Effector memory CD8-positive, alpha-beta T cell (primary cell): ENCODE measurements at regions not wholly inside any gene's neighbourhood (a gene's known extent, or its start where the extent isn't known, plus 50 kb on each side); places are given as distances from the start of the nearest gene placed in this dataset.
"Not testable (repeated sequence)": the region's sequence is repeated elsewhere in the genome, so short reads cannot be mapped to it uniquely, and the experiment has no call there.

Experiments used
- ATAC-seq: fragments of 150-1000 bp; cut with Tn5 transposase; replicated peaks from 2 replicates; pipeline ENCODE4 v1.10.0; 2021; ENCODE audit warnings: mild to moderate bottlenecking, moderate library complexity
- DNase-seq, 3 experiments: peaks; one replicate each; pipeline ENCODE4 v3.0.0; 2021
- H3K27ac Mint-ChIP-seq, 2 donors: one replicate each; pipeline ENCODE4 v1.8.0; 2022; ENCODE audit warnings: mild to moderate bottlenecking in 2 of 2, mixed read lengths in 2 of 2, moderate library complexity in 2 of 2
- H3K27me3 Mint-ChIP-seq, 2 donors: one replicate each; pipeline ENCODE4 v1.8.0; 2022; ENCODE audit warnings: mixed read lengths in 2 of 2
- H3K36me3 Mint-ChIP-seq: one replicate; pipeline ENCODE4 v1.8.0; 2022; ENCODE audit warnings: mild to moderate bottlenecking, moderate library complexity, mixed read lengths; ENCODE audit not compliant: insufficient read depth
- H3K4me1 Mint-ChIP-seq, 2 donors: one replicate each; pipeline ENCODE4 v1.8.0; 2022; ENCODE audit warnings: low read depth in 2 of 2, mixed read lengths in 2 of 2
- H3K4me3 Mint-ChIP-seq, 2 donors: one replicate each; pipeline ENCODE4 v1.8.0; 2022; ENCODE audit warnings: mild to moderate bottlenecking in 2 of 2, mixed read lengths in 2 of 2, moderate library complexity in 2 of 2
- H3K9me3 Mint-ChIP-seq, 2 donors: one replicate each; pipeline ENCODE4 v1.8.0; 2022; ENCODE audit warnings: mixed read lengths in 2 of 2

DNA sequence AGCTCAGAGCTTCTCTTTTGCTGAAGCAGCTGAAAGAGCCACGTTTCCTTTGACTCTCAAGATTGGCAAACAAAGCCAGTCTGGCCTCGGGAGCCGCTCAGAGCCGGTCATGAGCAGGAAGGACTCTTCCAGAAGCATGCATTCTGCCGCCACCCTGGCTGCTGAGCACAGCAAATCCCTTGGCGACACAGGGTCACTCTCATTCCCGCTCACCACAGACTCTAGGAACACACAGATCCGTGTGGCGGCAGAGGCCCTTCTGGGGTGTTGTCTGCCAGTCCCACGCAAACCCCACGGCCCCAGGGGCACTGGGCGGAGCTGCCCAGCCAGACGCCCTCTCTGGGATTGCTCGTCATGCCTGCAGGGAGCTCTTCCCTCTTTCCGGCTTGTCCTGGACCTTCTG lies 157.0 kb downstream of the C16orf95 start:
- Mint-ChIP-seq H3K36me3 (peaks cover 4% of the 10 kb centered on the region), H3K9me3 (peaks cover 4 to 10% of the 10 kb centered on the region in 2 donors), H3K4me1 (peaks cover 0 to 4% of the 10 kb centered on the region in 2 donors), H3K4me3 (no peak overlapping the region), H3K27ac (no peak overlapping the region), H3K27me3 (peaks cover 5 to 19% of the 10 kb centered on the region in 2 donors)
- ATAC-seq (no peak), DNase-seq (no peak)

GRCh38 chr16:87160701-87161337 lies 156.4 kb downstream of the C16orf95 start:
- peaks cover 5 to 19% of the 10 kb centered on the region in 2 donors for H3K27me3 Mint-ChIP-seq
- H3K4me3 Mint-ChIP-seq = no peak overlapping the region
- ATAC-seq = no peak
- H3K4me1 Mint-ChIP-seq = peaks cover 0 to 4% of the 10 kb centered on the region in 2 donors
- DNase-seq = no peak
- H3K27ac Mint-ChIP-seq = no peak overlapping the region
- H3K9me3 Mint-ChIP-seq = peaks cover 3 to 10% of the 10 kb centered on the region in 2 donors
- peaks cover 4% of the 10 kb centered on the region for H3K36me3 Mint-ChIP-seq

DNA sequence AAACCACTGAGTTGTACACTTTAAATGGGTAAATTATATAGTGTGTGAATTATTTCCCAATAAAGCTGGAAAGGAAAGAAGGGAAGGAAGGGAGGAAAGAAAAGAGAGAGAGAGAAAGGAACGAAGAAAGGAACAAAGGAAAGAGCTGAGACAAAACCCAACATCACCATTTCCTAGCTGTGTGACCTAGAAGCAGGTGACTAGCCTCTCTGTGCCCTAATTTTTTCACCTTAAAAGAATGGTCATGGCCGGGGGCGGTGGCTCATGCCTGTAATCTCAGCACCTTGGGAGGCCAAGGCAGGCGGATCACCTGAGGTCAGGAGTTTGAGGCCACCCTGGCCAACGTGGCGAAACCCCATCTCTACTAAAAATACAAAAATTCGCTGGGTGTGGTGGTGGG lies 155.8 kb downstream of the C16orf95 start:
- H3K9me3 Mint-ChIP-seq = peaks cover 3 to 10% of the 10 kb centered on the region in 2 donors
- ATAC-seq, H3K36me3 Mint-ChIP-seq, DNase-seq, H3K4me1 Mint-ChIP-seq, H3K4me3 Mint-ChIP-seq, H3K27ac Mint-ChIP-seq: not testable (repeated sequence)
- H3K27me3 Mint-ChIP-seq = peaks cover 5 to 19% of the 10 kb centered on the region in 2 donors

DNA sequence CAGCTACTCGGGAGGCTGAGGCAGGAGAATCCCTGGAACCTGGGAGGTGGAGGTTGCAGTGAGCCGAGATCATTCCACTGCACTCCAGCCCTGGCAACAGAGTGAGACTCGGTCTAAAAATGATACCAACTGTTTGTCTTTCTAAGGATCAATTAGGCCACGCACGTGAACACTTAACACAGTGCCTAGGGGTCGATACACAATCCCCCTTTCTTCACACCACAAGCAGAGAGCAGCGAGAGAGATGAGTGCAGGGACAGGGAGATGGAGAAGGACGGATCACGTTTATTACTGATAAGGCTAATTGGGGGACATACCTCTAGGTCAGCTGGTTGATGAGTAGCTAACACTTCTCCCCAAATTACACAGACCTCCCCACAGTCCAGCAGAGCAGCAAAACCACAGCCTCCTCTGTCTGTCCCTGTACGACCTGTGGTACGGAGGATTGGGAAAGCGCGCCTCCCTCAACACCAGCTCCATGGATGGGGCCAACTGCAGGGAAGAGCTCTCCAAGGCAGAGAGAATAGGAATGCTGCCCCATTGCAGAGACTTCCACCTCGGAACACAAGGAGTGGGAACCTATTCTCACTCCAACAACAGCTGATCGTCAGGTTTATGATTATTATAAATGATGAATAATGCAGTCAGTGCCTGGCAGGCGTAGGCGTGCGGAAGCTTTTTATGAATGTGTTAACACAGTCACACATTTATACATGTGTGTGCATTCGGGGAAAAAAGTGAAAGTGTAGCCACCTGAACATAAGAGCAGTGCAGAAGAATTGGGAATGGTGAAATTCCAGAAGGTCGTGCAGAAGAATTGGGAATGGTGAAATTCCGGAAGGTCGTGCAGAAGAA lies 155.1 kb downstream of the C16orf95 start:
- DNase-seq = no peak

DNA sequence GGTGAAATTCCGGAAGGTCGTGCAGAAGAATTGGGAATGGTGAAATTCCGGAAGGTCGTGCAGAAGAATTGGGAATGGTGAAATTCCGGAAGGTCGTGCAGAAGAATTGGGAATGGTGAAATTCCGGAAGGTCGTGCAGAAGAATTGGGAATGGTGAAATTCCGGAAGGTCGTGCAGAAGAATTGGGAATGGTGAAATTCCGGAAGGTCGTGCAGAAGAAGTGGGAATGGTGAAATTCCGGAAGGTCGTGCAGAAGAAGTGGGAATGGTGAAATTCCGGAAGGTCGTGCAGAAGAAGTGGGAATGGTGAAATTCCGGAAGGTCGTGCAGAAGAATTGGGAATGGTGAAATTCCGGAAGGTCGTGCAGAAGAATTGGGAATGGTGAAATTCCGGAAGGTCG lies 154.4 kb downstream of the C16orf95 start:
- not testable (repeated sequence) for ATAC-seq, H3K4me1 Mint-ChIP-seq, H3K4me3 Mint-ChIP-seq, H3K36me3 Mint-ChIP-seq, DNase-seq
- H3K27me3 Mint-ChIP-seq = peaks cover 5 to 18% of the 10 kb centered on the region in 2 donors
- peaks cover 4 to 10% of the 10 kb centered on the region in 2 donors for H3K9me3 Mint-ChIP-seq
- H3K27ac Mint-ChIP-seq = peak overlapping the region in 1 of 2 donors; percentile 86

More for the DNA sequence above, 155.1 kb downstream of the C16orf95 start:
- Mint-ChIP-seq H3K27me3 (peaks cover 5 to 19% of the 10 kb centered on the region in 2 donors), H3K36me3 (peaks cover 4% of the 10 kb centered on the region), H3K4me1 (peaks cover 0 to 4% of the 10 kb centered on the region in 2 donors), H3K4me3 (peak overlapping the region in 1 of 2 donors; percentile 52), H3K27ac (peak overlapping the region in 1 of 2 donors; percentile 86), H3K9me3 (peaks cover 3 to 10% of the 10 kb centered on the region in 2 donors)
- no peak for ATAC-seq

DNA sequence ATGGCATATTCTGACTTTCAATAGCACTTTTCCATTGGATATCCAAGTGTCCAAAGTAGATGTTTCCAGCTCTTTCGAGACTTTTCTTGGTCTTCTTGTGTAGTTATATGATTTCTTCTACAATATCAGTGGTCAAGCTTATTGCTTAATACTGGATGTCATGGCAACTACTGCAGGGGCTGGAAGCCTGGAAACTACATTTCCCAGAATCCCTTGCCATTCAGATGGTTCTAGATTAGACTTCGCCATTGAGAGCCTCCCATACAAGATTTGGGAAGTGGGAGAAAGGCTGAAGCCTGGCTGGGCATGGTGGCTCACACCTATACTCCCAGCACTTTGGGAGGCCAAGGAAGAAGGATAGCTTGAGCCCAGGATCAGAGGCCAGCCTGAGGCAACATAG lies 153.6 kb downstream of the C16orf95 start:
- DNase-seq (no peak), ATAC-seq (no peak)
- Mint-ChIP-seq H3K36me3 (peaks cover 4% of the 10 kb centered on the region), H3K4me3 (no peak overlapping the region), H3K9me3 (peaks cover 4 to 10% of the 10 kb centered on the region in 2 donors), H3K27me3 (peaks cover 5 to 12% of the 10 kb centered on the region in 2 donors), H3K4me1 (peaks cover 0 to 4% of the 10 kb centered on the region in 2 donors), H3K27ac (no peak overlapping the region)

DNA sequence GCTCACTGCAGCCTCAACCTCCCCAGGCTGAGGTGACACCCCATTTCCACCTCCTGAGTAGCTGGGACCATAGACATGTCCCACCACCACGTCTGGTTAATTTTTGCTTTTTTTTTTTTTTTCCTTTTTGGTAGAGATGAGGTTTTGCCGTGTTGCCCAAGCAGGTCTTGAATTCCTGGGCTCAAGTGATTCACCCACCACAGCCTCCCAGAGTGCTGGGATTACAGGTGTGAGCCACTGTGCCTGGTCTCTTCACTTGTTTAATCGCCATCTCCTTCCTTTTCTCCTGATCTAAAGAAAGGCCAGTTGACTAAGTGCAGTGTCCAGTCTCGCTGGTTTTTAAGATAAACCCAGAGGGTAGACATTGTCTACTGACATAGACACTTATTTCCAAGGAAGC lies 152.0 kb downstream of the C16orf95 start:
- Mint-ChIP-seq H3K27ac (no peak overlapping the region), H3K36me3 (peaks cover 4% of the 10 kb centered on the region), H3K9me3 (peaks cover 4 to 10% of the 10 kb centered on the region in 2 donors), H3K4me1 (peaks cover 0 to 4% of the 10 kb centered on the region in 2 donors), H3K27me3 (peaks cover 5 to 7% of the 10 kb centered on the region in 2 donors), H3K4me3 (no peak overlapping the region)
- DNase-seq (no peak), ATAC-seq (no peak)

DNA sequence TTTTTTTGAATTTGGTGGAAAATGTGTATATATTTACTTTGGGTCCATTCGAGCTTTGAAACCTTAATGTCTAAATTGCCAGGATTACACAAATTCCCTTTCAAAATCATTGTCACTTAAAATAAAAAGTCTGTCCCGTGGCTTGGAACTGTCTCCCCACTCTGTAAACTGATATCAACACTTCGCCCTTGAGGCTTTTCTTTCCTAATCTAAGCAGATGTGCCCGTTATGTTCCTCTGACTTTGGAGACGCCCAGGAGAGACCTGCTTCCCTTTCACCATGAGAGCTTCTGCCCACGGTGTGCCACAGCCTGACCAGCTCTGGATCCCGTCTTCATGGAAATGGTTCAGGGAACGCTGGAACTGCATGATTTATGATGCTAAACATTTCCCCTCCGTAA lies 151.3 kb downstream of the C16orf95 start:
- no peak for ATAC-seq
- Mint-ChIP-seq H3K4me3 (no peak overlapping the region), H3K9me3 (peaks cover 4 to 10% of the 10 kb centered on the region in 2 donors), H3K27me3 (peaks cover 0 to 5% of the 10 kb centered on the region in 2 donors), H3K4me1 (peaks cover 0 to 4% of the 10 kb centered on the region in 2 donors), H3K27ac (peak overlapping the region in 1 of 2 donors; percentile 11), H3K36me3 (peaks cover 4% of the 10 kb centered on the region)
- DNase-seq = no peak

DNA sequence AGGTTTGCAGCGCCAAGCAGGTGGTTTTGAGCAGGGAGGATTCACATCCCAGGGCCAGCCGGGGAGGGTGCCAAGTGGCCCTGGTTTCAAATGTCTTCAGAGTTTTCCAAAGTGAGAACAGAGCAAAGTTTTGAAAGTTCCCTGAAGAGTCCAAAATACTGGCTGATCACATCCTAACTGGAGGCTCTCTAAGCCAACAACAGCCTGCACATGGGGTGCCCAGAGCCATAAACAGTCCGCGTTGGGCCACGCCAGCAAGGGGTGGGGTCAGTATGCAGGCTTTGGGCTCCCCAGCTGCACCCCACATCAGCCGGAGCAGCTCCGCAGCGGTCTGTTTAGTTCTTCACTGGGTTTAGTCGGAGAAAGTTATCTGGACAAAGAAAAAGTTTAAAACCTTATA lies 150.9 kb downstream of the C16orf95 start:
- no peak for DNase-seq
- peak overlapping the region in 1 of 2 donors; percentile 11 for H3K27ac Mint-ChIP-seq
- peaks cover 0 to 5% of the 10 kb centered on the region in 2 donors for H3K27me3 Mint-ChIP-seq
- peaks cover 0 to 4% of the 10 kb centered on the region in 2 donors for H3K4me1 Mint-ChIP-seq
- H3K36me3 Mint-ChIP-seq = peaks cover 4% of the 10 kb centered on the region
- peaks cover 4 to 10% of the 10 kb centered on the region in 2 donors for H3K9me3 Mint-ChIP-seq
- H3K4me3 Mint-ChIP-seq = no peak overlapping the region
- ATAC-seq = no peak

DNA sequence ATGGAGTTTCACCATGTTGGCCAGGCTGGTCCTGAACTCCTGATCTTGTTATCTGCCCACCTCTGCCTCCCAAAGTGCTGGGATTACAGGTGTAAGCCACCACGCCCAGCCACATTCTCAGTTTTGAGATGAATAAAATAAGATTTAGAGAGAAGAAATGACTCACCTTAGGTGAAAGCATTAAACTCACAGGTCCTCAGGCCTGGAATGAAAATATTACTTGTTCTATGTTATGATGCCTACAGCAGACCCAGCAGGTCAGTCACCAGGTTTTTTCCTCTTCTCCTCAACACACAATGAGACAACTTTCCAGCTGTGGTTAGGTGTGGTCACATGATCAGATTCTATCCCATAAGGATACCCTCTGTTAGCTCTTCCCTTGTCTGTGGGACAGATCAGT lies 150.3 kb downstream of the C16orf95 start:
- Mint-ChIP-seq H3K27ac (no peak overlapping the region), H3K27me3 (peaks cover 0 to 5% of the 10 kb centered on the region in 2 donors), H3K36me3 (no peaks in the 10 kb centered on the region), H3K4me1 (peaks cover 0 to 4% of the 10 kb centered on the region in 2 donors), H3K9me3 (peaks cover 4 to 7% of the 10 kb centered on the region in 2 donors), H3K4me3 (no peak overlapping the region)
- no peak for ATAC-seq
- DNase-seq = no peak

DNA sequence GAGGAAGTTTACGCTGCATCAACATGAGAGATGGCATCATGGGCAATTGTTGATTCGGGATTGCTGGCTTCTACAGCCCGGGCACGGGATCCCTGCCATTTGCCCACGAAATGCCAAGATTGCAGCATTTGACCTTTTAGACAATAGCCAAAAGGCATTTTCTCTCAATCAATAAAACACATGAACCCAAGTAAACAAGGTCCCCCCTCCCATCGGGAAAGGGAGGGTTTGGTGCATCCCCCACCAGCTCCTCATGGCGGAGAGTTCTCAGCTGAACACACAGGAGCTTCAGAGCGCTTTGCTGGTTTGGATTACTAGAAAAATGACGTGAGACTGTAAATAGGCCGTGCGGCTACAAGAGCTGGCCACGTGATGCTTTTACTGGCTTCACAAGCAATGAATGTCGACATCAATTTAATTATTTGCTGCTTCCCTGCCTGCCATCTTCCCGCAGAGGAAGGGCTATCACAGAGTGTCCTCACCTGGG lies 147.6 kb downstream of the C16orf95 start:
- H3K27me3 Mint-ChIP-seq = peaks cover 6 to 11% of the 10 kb centered on the region in 2 donors
- DNase-seq (no peak), ATAC-seq (no peak)
- no peaks in the 10 kb centered on the region for H3K36me3 Mint-ChIP-seq
- H3K4me1 Mint-ChIP-seq = no peaks in the 10 kb centered on the region
- no peak overlapping the region for H3K4me3 Mint-ChIP-seq
- H3K9me3 Mint-ChIP-seq = peaks cover 0 to 2% of the 10 kb centered on the region in 2 donors
- no peak overlapping the region for H3K27ac Mint-ChIP-seq

DNA sequence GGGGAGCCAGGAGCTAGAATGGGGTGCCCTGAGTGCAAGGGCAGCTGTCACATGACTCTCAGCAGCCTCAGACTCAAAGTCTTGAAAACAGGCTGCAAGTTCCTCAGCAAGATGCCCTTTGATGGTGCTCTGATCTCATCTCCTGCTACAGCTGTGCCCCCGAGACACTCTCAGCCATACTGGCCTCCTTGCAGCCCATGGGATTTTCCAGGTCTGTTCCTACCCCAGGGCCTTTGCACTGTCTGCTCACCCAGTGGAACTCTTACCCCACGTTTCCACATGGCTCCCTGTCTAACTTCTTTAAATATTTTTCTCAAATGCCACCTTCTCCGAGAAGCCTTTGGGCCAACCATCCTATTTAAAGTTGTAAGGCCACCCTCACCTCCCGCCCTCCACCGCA lies 146.9 kb downstream of the C16orf95 start:
- H3K27ac Mint-ChIP-seq = no peak overlapping the region
- H3K4me3 Mint-ChIP-seq = no peak overlapping the region
- no peaks in the 10 kb centered on the region for H3K4me1 Mint-ChIP-seq
- peaks cover 12 to 19% of the 10 kb centered on the region in 2 donors for H3K27me3 Mint-ChIP-seq
- DNase-seq = no peak
- no peak for ATAC-seq
- H3K36me3 Mint-ChIP-seq = peaks cover 2% of the 10 kb centered on the region
- peaks cover 0 to 2% of the 10 kb centered on the region in 2 donors for H3K9me3 Mint-ChIP-seq

DNA sequence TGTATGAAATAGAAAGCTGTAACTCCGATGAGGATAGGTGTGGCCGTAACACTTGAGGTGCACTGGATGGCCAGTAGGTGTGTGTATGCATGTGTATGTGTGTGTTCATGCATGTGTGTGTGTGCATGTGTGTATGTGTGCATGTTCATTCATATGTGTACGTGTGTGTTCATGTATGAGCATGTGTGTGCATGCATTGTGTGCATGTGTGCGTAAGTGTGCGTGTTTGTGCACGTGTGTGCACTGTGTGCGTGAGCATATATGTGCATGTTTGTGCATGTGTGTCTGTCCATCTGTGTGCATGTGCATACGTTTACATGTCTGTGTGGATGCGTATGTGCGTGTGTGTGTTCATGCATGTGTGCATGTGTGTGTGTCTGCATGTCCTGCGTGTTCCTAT lies 145.5 kb downstream of the C16orf95 start:
- Mint-ChIP-seq H3K36me3 (peaks cover 2% of the 10 kb centered on the region), H3K27me3 (peaks cover 16 to 26% of the 10 kb centered on the region in 2 donors), H3K4me1 (no peaks in the 10 kb centered on the region), H3K27ac (no peak overlapping the region), H3K9me3 (peaks cover 0 to 2% of the 10 kb centered on the region in 2 donors), H3K4me3 (no peak overlapping the region)
- DNase-seq (no peak), ATAC-seq (no peak)
